NCI-H82 treated with DMSO at 0.1 percent for 48 hours (cell line): ENCODE measurements at regions not wholly inside any gene's neighbourhood (a gene's known extent, or its start where the extent isn't known, plus 50 kb on each side); places are given as distances from the start of the nearest gene placed in this dataset.
"Not testable (repeated sequence)": the region's sequence is repeated elsewhere in the genome, so short reads cannot be mapped to it uniquely, and the experiment has no call there.

Experiments
- DNase-seq: peaks from one replicate; lab custom pipeline; 2025; ENCODE audit not compliant: unreplicated experiment; lab: John Stamatoyannopoulos, UW

DNA sequence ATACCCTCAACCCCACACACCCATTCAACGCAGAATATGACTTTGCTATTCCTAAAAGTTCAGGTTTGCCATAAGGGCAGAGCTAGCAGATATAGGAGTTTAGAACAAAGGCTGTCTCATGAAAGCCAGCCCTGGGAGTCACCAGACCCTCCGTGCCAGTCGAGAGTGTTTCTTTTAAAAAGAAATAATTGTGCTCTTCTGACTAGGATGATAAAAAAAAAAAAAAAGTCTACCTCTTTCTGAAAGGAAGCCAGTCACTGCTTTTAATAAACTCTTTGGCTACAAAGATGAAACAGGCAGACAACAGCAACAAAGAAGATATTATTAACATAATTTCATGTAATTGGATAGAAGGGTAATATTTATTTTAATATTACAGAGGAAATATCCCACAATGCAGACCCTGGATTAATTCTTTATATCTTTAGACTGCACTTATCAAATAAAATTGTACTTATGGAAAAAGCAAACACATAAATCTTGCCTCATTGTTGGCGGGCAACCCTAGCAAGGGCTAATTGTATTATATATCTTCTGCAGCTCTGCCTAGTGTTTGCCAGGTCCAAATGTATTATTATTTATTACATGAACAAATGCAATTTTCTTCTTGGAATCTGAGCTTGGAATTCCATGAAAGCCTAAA lies 277.5 kb upstream of the DYNLRB2 start:
- DNase-seq, result no peak

DNA sequence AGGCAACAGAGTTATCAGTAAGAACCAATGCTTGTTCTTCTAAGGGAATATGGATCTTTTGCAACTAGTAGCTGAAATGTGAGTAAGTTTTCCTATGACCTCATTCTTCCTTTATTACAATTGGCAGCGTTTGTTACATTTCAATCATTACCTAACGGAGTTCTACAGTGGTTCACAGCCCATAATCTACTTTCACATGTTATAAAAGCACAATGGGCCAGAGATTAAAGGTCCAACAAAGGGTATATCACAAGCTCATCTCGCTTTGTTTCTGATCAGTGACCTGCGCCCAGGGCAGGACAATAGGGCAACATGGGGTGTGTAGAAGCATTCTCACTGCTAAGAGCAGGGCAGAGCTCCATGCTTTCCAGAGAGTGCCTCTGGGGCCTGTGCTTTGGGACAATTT lies 279.9 kb upstream of the DYNLRB2 start:
- no peak for DNase-seq

DNA sequence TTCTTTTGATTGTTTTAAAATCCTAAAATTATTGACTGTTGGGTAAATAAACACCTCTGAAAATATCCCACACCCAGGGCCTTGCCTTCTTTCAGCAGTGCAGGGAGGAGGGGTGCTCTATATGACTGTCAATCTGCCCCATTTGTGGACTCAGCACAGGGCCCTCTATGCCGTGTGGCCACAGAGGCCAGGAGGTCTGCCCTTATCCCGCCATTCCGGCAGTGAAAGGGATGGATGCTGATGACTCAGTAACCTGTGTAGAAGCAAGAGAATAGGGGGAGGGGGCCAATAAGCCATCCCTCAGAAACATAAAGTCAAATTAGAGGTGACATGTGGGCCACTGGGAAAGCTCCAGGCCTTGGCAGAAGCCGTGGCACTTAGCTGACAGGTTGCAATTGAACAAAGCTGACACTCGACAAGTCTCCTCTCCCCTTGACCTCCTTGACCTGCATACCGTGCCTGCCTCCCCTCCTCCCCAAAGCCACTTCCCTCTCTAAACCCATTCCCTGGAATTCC lies 281.4 kb upstream of the DYNLRB2 start:
- DNase-seq, result no peak

DNA sequence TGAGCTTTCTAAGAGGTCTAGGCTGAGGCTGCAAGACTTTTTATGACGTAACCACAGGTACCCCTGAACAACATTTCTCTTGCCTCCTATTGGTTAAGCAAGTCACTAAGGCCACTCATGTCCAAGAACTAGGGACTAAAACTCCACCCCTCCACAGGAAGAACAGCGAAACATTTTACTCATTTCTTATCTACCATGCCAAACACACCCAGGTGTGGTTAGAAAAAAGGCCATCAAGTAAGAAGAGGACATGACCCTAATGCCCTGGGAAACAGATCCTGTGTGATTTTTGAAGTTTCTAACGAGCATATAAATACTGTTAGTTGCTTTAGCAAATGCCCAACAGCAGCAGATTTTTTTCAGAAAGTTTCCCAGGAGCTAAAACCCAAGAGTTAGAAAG lies 282.4 kb upstream of the DYNLRB2 start:
- no peak for DNase-seq

DNA sequence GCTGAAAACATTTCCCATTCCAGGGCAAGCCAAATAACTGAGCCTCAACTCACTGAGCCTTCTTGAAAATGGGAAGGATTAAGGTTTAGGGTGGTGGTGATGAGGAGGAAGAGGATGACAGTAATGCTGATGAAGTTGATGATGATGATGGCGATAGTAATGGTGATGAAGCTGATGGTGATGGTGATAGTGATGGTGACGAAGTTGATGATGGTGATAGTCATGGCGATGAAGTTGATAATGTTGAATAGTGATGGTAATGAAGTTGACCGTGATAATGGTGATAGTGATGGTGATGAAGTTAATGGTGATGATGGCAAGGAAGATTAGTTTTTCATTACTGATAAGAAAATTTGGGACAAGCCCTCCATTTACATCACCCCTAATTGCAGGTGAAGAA lies 285.8 kb upstream of the DYNLRB2 start:
- no peak for DNase-seq

DNA sequence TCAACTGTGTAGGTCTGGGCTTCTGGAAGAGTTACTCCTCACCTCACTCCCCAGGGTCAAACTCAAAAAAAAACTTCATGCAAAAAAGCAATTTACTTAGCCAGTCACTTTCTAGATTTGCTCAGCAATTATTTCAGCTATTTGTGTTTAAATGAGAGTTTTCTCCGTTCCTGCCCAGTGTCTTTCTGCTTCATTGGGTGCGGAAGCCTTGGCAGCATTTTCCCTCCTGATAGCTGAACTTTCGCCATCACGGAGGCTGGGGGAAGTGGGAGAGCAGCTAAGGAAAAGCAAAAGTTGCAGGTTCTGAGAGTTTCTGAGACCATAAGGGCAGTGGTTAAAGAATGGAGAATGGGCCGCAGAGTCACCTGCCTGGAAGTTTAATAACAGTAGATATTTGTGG lies 287.1 kb upstream of the DYNLRB2 start:
- DNase-seq, result no peak

DNA sequence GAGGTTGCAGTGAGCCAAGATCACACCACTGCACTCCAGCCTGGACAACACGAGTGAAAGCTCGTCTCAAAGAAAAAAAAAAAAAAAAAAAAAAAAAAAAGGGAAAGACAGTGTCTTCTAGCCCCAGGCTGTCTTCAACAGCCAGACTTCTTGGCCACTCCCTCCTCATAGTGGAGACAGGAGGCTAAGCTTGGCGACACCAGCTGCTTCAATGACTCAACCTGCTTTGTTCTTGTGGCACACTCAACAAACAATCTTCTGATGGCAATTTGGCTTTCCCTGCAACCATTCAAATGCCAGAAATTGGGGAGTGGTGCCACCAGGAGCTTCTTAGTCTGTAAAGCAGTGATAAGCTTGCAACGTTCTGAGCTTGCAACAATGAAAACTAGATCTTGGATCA lies 290.4 kb upstream of the DYNLRB2 start:
- no peak for DNase-seq

DNA sequence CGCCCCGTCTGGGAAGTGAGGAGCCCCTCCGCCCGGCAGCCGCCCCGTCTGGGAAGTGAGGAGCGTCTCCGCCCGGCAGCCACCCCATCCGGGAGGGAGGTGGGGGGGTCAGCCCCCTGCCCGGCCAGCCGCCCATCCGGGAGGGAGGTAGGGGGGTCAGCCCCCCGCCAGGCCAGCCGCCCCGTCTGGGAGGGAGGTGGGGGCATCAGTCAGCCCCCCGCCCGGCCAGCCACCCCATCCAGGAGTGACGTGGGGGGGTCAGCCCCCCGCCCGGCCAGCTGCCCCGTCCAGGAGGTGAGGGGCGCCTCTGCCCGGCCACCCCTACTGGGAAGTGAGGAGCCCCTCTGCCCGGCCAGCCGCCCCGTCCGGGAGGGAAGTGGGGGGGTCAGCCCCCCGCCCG lies 297.5 kb upstream of the DYNLRB2 start:
- DNase-seq, result not testable (repeated sequence)

DNA sequence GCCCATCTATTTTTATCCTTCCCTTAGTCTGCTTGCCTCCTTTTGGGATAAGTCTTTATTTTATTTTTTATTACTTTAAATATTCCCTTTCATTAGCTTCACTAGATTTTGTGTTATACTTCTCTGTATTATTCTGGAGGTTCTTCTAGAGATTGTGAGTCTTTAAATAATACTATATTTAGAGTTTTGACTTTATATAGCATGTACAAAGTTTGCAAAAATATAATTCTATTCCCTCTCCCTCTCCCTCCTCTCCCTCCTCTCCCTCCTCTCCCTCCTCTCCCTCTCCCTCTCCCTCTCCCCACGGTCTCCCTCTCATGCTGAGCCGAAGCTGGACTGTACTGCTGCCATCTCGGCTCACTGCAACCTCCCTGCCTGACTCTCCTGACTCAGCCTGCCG lies 298.5 kb upstream of the DYNLRB2 start:
- DNase-seq, result not testable (repeated sequence)

DNA sequence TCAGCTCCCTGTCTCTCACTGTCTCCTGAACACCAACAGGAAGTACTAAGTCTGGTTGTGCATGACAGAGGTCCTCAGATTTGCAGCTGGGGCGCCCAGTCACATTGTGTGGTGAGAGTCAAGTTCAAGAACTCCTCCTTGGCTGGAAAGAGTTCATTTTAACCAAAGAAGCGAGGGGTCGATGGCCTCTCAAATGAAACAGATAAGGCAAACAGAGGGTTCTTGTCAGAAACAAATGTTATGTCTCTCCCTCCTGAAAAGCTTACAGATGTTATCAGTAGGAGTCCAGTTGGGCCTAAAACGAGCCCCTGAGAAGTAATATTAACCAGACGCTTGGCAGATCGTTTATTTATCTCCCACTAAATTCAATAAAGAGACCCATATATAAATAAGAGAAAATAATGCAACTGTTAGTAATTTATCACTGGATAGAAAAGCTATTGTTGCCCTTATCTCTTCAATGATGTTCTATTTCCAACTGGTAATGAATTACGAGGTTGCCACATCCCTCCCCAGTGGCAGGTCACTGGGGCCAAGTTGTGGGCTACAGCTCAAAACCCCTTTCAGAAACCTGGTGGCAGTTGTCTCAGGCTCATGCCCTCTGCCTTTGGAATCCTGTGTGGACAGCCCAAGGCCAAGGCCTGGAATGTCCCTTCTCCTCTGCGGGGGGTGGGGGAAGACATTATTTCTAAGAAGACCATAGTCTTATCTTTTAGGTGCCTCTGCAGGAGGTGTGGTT lies 307.5 kb upstream of the DYNLRB2 start:
- DNase-seq, result no peak

DNA sequence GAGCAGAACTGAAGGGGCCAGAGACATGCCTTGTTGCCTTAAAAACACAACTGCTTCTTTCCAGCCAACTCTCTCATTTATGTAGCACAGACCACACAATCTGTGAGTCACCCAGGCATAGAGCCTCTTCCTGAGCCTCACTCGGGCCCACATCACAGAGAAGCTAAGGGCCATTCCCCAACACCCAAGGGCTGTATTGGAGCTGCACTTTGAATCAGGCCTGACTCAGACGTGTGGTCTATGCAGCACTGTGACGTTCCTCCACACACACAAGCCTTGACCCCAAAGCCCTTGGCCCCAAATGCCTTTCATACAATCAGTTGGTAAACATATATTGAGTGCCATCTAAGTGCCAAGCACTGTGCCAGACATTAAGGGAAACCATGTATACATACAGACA lies 308.9 kb upstream of the DYNLRB2 start:
- no peak for DNase-seq

DNA sequence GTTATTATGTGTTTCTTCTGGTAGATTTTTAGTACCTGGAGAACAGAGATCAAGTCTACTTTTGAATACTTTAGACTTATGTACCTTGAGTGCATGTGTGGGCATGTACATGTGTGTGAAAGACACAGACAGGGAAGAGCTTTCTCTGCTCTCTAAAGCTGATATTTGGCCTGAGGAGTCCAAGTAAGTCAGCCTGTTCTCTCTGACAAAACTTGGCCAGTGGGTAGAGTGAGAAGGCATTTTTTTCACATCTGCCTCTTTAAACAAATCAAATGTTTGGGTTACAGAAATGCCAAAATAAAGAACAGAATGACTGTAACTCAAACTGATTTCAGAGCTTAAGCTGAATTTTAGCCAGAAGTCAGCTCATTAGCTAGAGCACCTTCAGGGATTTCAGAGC lies 309.7 kb upstream of the DYNLRB2 start:
- DNase-seq, result no peak

DNA sequence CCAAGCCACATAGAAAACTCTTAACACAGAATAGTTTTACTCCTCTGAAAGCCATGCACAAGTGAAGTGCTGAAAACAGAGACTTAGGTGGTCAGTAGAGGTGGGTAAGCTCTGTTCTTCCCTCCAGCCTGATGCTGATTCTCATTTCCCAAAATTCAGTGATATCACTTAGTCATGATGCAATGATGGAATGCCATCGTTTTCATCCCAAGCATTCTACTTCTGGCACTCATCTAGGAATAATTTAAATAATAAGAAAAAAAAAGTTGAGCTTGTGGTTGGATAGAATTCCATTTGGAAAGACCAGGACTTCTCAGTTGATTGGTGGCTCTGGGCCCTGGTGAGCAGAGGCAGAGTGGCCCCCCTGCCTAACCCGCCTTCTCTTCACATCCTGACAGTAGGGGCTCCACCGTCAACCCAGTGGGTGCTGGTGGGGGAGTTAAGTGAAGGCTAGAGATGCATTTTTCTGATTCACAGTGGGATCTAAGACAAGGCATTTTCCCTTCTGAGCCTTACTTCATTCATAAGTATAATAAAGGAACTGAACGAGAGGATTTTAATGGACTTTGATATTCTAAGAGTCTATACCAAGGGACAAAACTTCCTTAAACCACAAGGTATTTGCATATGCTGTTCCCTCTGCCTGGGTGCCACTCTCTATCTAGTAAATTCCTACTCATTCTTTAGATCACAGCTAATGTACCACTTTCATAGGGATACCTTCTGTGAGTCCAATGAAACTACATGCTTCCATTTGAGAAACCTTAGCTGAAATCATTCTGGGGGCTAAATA lies 310.3 kb upstream of the DYNLRB2 start:
- no peak for DNase-seq

DNA sequence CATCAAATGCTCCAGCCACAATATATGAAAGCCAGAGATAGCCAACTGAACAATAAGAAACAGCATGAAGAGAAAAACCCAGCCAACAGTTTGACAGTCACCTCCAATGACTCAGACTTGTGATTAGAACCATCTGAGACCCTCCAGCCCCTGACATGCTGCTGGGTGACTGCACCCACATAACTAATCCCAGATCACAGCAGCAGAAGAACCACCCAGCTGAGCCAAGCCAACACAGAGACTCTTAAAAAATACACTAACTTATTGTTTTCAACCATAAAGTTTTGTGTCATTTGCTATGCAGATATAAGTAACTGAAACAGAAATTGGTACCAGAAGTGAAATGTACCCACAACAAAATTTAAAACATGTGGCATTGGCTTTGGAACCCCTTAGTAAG lies 314.3 kb upstream of the DYNLRB2 start:
- DNase-seq, result no peak

DNA sequence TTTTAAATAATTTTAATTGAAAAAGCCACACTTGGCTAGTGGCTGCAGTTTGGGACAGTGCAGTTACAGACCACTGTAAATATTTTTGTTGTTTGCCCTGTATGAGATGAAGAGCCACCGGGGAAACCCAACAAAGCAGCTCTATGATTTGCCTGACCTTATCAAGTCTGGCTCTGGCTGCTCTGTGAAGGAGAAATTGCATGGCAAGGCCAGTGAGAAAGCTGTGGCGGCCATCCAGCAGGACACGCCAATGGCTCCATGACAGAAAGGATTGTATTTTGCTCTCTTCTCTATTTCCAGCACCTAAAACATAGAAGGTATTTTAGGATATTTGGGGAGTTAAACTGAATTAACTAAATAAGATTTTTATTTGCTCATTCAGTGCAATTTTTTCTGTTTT lies 330.0 kb upstream of the DYNLRB2 start:
- DNase-seq, result no peak

DNA sequence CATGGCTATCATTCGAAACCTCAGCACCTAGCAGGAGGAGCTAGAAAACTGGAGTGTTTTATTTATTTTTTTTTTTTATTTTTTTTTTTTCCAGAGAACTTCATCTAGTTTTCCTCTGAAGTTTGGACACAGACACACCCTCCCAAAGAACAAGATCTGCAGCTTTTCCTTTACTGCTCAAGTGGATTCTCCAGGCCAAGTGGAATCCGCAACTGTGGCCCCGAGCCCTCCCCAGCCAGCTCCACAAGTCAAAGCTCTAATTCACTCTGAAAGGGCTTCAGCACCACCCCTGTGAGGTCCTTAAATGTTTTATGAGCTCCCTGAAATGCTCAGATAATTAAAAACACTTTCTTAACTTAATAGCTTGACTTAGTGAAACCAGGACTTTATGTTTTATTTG lies 332.1 kb upstream of the DYNLRB2 start:
- no peak for DNase-seq

DNA sequence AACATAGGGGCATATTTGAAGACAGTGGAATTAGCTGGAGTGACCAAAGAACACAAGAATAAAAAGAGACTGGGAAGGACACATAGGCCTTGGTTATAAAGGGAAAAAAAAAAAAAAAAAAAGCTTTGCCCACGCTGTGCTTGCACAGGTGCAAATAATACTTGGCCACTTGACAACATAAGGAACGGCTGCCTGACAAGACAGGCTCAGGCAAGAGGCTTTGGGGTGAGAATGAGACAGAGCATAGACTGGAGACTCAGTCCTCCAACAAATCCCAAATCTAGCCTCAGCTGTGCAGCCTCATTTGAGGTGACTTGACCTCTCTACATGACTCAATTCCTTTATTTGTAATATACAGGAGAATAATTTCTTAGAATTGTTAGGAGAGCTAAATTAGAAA lies 332.8 kb upstream of the DYNLRB2 start:
- no peak for DNase-seq

DNA sequence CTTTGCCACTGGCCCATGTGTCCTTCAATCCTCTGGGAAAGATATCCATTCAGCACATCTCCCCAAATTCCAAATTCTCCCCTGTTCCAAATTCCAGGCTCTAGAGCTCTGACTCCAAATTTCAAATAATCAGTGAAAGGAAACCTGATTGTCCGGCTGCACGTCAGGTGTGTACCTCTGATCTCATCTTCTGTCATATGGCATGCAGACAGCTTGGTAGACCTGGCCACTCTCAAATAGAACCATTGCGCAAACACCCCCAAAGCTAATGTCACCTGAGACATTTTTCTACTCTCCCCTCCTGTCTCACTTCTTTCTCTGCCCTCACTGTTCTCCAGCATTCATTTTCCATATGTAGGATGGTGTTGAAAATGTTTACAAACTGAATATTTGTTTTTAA lies 337.0 kb upstream of the DYNLRB2 start:
- no peak for DNase-seq

DNA sequence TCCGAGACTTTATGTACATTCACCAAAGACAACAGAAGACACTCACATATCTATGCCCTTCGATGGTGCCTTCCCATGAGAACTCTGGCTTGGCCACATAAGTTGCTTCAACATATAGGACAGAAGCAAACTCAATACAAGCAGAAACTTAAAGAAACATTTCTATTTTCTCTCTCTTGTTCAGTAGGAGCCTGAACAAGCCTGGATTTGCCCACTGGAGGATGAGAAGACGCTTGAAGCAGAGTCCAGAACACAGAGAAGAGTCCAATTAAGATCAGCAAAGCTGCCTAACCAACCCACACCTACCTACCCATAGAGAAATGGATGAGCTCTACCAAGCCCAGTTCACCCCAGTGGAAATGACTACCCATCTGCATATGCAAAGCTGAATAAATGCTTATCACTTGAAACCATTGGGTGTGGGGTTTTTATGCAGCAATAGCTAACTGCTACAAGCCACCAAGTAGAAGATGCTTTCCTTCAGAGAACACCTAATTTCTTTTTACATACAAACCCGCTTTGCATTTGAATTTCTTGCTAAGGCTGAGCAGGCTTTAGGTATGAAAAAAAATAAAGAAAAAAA lies 337.9 kb upstream of the DYNLRB2 start:
- no peak for DNase-seq

DNA sequence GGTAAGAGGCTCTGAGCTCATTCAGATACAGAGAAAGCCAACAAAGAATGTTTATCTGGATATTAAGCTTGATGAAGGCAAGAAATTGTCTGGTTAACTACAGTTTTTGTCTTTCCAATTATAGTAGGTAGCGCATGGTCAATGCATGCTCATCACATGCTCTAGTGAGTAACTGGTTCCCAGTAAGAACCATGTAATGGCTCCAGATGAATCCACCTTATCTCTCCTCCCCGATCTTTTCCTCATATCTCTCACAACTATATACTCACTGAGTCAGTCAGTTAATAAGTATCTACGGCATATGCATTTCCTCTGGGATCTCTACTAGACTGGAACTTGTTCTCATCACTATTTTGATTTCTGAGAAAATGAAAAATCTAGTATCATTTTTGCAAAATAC lies 340.7 kb upstream of the DYNLRB2 start:
- no peak for DNase-seq

DNA sequence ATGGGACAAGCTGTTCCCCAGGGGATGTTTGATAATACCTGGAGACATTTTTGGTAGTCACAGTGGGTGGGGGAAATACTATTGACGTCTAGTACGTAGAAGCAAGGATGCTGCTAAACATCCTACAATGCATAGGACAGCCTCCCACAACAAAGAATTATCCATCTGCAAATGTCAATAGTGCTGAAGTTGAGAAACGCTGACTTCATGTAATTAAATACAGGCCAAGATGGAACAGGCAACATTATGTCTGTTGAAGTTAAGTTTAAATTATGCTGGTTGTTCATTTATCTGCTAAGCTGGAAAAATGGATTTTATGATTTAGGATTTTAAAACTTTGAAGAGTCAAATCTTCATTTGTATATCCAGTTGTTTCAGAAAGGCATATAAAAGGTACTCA lies 341.2 kb upstream of the DYNLRB2 start:
- no peak for DNase-seq
